Medulla oblongata (tissue), 1 donor: ENCODE measurements at regions not wholly inside any gene's neighbourhood (a gene's known extent, or its start where the extent isn't known, plus 50 kb on each side); places are given as distances from the start of the nearest gene placed in this dataset.

Source experiments
- DNase-seq: peaks from one replicate; pipeline ENCODE4 v3.0.0-alpha.2; 2015; ENCODE audit errors: extremely low spot score

GRCh38 chr6:23890543-23891227 lies 235.3 kb upstream of the NRSN1 start:
- DNase-seq, result no peak

- DNase-seq, result no peak
These were observed 220.7 kb upstream of the NRSN1 start for GRCh38 chr6:23905133-23905815.

GRCh38 chr6:23910420-23910819 lies 215.6 kb upstream of the NRSN1 start:
- DNase-seq, result peak; percentile 4

GRCh38 chr6:23927935-23928334 lies 198.1 kb upstream of the NRSN1 start:
- no peak for DNase-seq

- no peak for DNase-seq
These were observed 196.8 kb upstream of the NRSN1 start for GRCh38 chr6:23929201-23929600.

GRCh38 chr6:23940466-23940865 lies 185.5 kb upstream of the NRSN1 start:
- DNase-seq, result no peak

- no peak for DNase-seq
These were observed 174.3 kb upstream of the NRSN1 start for GRCh38 chr6:23951691-23952090.

- no peak for DNase-seq
These were observed 173.8 kb upstream of the NRSN1 start for GRCh38 chr6:23952245-23952644.

- DNase-seq, result no peak
These were observed 172.0 kb upstream of the NRSN1 start for GRCh38 chr6:23953976-23954375.

- DNase-seq, result no peak
These were observed 169.0 kb upstream of the NRSN1 start for GRCh38 chr6:23957017-23957416.

GRCh38 chr6:23964865-23965264 lies 161.2 kb upstream of the NRSN1 start:
- DNase-seq, result no peak

GRCh38 chr6:23969344-23969743 lies 156.7 kb upstream of the NRSN1 start:
- DNase-seq, result no peak

- DNase-seq, result no peak
These were observed 148.3 kb upstream of the NRSN1 start for GRCh38 chr6:23977706-23978105.

GRCh38 chr6:23980965-23981364 lies 145.1 kb upstream of the NRSN1 start:
- DNase-seq, result no peak

- DNase-seq, result no peak
These were observed 144.1 kb upstream of the NRSN1 start for GRCh38 chr6:23981923-23982322.

GRCh38 chr6:23983735-23984134 lies 142.3 kb upstream of the NRSN1 start:
- no peak for DNase-seq

- no peak for DNase-seq
These were observed 141.0 kb upstream of the NRSN1 start for GRCh38 chr6:23985015-23985414.

GRCh38 chr6:23989885-23990533 lies 136.0 kb upstream of the NRSN1 start:
- DNase-seq, result no peak

- no peak for DNase-seq
These were observed 132.0 kb upstream of the NRSN1 start for GRCh38 chr6:23994013-23994412.

- DNase-seq, result no peak
These were observed 122.0 kb upstream of the NRSN1 start for GRCh38 chr6:24004062-24004461.

GRCh38 chr6:24004659-24005058 lies 121.4 kb upstream of the NRSN1 start:
- DNase-seq, result no peak

GRCh38 chr6:24006254-24006653 lies 119.8 kb upstream of the NRSN1 start:
- no peak for DNase-seq

GRCh38 chr6:24009319-24009718 lies 116.7 kb upstream of the NRSN1 start:
- DNase-seq, result no peak
